Nephron (organoid): ENCODE measurements at regions not wholly inside any gene's neighbourhood (a gene's known extent, or its start where the extent isn't known, plus 50 kb on each side); places are given as distances from the start of the nearest gene placed in this dataset.

Source experiments
- H3K27ac Mint-ChIP-seq, 3 experiments: 2 replicates each; pipeline ENCODE4 v1.8.0; 2020; ENCODE audit warnings: mixed read lengths in 3 of 3, mild to moderate bottlenecking in 2 of 3, moderate library complexity in 1 of 3
- H3K27me3 Mint-ChIP-seq: 2 replicates; pipeline ENCODE4 v1.8.0; 2021; ENCODE audit warnings: low read depth, mild to moderate bottlenecking, moderate library complexity, mixed read lengths
- H3K36me3 Mint-ChIP-seq: 2 replicates; pipeline ENCODE4 v1.8.0; 2020; ENCODE audit warnings: low read depth, mixed read lengths
- H3K4me1 Mint-ChIP-seq: 2 replicates; pipeline ENCODE4 v1.8.0; 2020; ENCODE audit warnings: mixed read lengths
- H3K4me3 Mint-ChIP-seq, 3 experiments: 2 replicates each; pipeline ENCODE4 v1.8.0; 2020; ENCODE audit warnings: mild to moderate bottlenecking in 3 of 3, mixed read lengths in 3 of 3, moderate library complexity in 2 of 3
- H3K9me3 Mint-ChIP-seq: 2 replicates; pipeline ENCODE4 v1.8.0; 2020; ENCODE audit warnings: mixed read lengths
- TF ChIP-seq, protein P1 (sequence below), 3 experiments: fragments of 200-600 bp; sonication (generic); IDR thresholded peaks; one replicate each; pipeline ENCODE4 v1.5.0; 2021; ENCODE audit warnings: antibody characterized with exemption in 3 of 3; ENCODE audit not compliant: unreplicated experiment in 3 of 3

GRCh38 chr15:48064421-48064820 lies 56.4 kb upstream of the SLC24A5 start:
- H3K9me3 Mint-ChIP-seq, result no peaks in the 10 kb centered on the region
- H3K27ac Mint-ChIP-seq, result peak overlapping the region; percentile 10 to 53 (median 29)
- no peaks in the 10 kb centered on the region for H3K27me3 Mint-ChIP-seq
- peaks cover 30% of the 10 kb centered on the region for H3K4me1 Mint-ChIP-seq
- H3K4me3 Mint-ChIP-seq, result no peak overlapping the region
- TF ChIP-seq, protein P1, sequence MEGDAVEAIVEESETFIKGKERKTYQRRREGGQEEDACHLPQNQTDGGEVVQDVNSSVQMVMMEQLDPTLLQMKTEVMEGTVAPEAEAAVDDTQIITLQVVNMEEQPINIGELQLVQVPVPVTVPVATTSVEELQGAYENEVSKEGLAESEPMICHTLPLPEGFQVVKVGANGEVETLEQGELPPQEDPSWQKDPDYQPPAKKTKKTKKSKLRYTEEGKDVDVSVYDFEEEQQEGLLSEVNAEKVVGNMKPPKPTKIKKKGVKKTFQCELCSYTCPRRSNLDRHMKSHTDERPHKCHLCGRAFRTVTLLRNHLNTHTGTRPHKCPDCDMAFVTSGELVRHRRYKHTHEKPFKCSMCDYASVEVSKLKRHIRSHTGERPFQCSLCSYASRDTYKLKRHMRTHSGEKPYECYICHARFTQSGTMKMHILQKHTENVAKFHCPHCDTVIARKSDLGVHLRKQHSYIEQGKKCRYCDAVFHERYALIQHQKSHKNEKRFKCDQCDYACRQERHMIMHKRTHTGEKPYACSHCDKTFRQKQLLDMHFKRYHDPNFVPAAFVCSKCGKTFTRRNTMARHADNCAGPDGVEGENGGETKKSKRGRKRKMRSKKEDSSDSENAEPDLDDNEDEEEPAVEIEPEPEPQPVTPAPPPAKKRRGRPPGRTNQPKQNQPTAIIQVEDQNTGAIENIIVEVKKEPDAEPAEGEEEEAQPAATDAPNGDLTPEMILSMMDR (IDR thresholded peaks at IDR 0.05; ENCODE audit: unreplicated experiment in 3 of 3), result no peak
- no peaks in the 10 kb centered on the region for H3K36me3 Mint-ChIP-seq

GRCh38 chr15:48066456-48066855 lies 54.3 kb upstream of the SLC24A5 start:
- Mint-ChIP-seq H3K27ac (no peak overlapping the region), H3K9me3 (peaks cover 4% of the 10 kb centered on the region), H3K27me3 (no peaks in the 10 kb centered on the region), H3K36me3 (no peaks in the 10 kb centered on the region), H3K4me3 (no peak overlapping the region), H3K4me1 (peaks cover 10% of the 10 kb centered on the region)
- TF ChIP-seq, protein P1 (IDR thresholded peaks at IDR 0.05; ENCODE audit: unreplicated experiment in 3 of 3), result no peak
